ENCODE measurements at regions not wholly inside any gene's neighbourhood (a gene's known extent, or its start where the extent isn't known, plus 50 kb on each side); places are given as distances from the start of the nearest gene placed in this dataset.
"Not testable (repeated sequence)": the region's sequence is repeated elsewhere in the genome, so short reads cannot be mapped to it uniquely, and the experiment has no call there.

- DNase-seq = peak; percentile 37 to 82
Observed at GRCh38 chr2:445896-446295, 158.0 kb upstream of the ALKAL2 start.

GRCh38 chr2:444937-445884 is 157.3 kb upstream of the ALKAL2 start:
- no peak for DNase-seq

- no peak for DNase-seq
Observed at GRCh38 chr2:443741-444140, 155.8 kb upstream of the ALKAL2 start.

- no peak for DNase-seq
Observed at GRCh38 chr2:443216-443615, 155.3 kb upstream of the ALKAL2 start.

GRCh38 chr2:441258-442022 is 153.5 kb upstream of the ALKAL2 start:
- DNase-seq = no peak

- no peak for DNase-seq
Observed at GRCh38 chr2:440403-440740, 152.5 kb upstream of the ALKAL2 start.

- no peak for DNase-seq
Observed at GRCh38 chr2:439556-440402, 151.9 kb upstream of the ALKAL2 start.

GRCh38 chr2:439077-439476 is 151.2 kb upstream of the ALKAL2 start:
- no peak for DNase-seq

- DNase-seq = peak; percentile 40 to 73
Observed at GRCh38 chr2:437756-438393, 150.0 kb upstream of the ALKAL2 start.

- DNase-seq = no peak
Observed at GRCh38 chr2:437180-437579, 149.3 kb upstream of the ALKAL2 start.

GRCh38 chr2:436205-436604 is 148.3 kb upstream of the ALKAL2 start:
- no peak for DNase-seq

- DNase-seq = no peak
Observed at GRCh38 chr2:434625-435024, 146.7 kb upstream of the ALKAL2 start.

GRCh38 chr2:433216-433615 is 145.3 kb upstream of the ALKAL2 start:
- DNase-seq = no peak

- DNase-seq = no peak
Observed at GRCh38 chr2:430291-431040, 142.6 kb upstream of the ALKAL2 start.

- no peak for DNase-seq
Observed at GRCh38 chr2:429575-430254, 141.8 kb upstream of the ALKAL2 start.

GRCh38 chr2:429142-429541 is 141.3 kb upstream of the ALKAL2 start:
- no peak for DNase-seq

- DNase-seq = no peak
Observed at GRCh38 chr2:428591-428990, 140.7 kb upstream of the ALKAL2 start.

- DNase-seq = not testable (repeated sequence)
Observed at GRCh38 chr2:426696-427095, 138.8 kb upstream of the ALKAL2 start.

- DNase-seq = no peak
Observed at GRCh38 chr2:425947-426346, 138.1 kb upstream of the ALKAL2 start.

- no peak for DNase-seq
Observed at GRCh38 chr2:425243-425642, 137.4 kb upstream of the ALKAL2 start.
